ENCODE measurements at regions not wholly inside any gene's neighbourhood (a gene's known extent, or its start where the extent isn't known, plus 50 kb on each side); places are given as distances from the start of the nearest gene placed in this dataset.
"Not testable (repeated sequence)": the region's sequence is repeated elsewhere in the genome, so short reads cannot be mapped to it uniquely, and the experiment has no call there.

- Histone ChIP-seq H3K27ac (ENCODE audit: low read depth in 1 of 2, low read length in 2 of 2) (no peak overlapping the region), H4K20me1 (ENCODE audit: insufficient read depth, low read length) (no peaks in the 10 kb centered on the region), H3K36me3 (replicated peaks in 1 of 2; ENCODE audit: control insufficient read depth in 1 of 2, insufficient read depth in 2 of 2, low read length in 2 of 2) (no peaks in the 10 kb centered on the region), H3K9ac (ENCODE audit: insufficient read depth, low read length, poor library complexity, severe bottlenecking) (no peak overlapping the region), H3K4me3 (replicated peaks in 1 of 3; ENCODE audit: low read depth in 2 of 3, low read length in 3 of 3) (no peak overlapping the region), H3K4me1 (ENCODE audit: control insufficient read depth in 1 of 2, insufficient read depth in 2 of 2, low read length in 2 of 2) (no peaks in the 10 kb centered on the region), H3K9me3 (replicated peaks in 1 of 2; ENCODE audit: control insufficient read depth in 1 of 2, insufficient read depth in 1 of 2, low read length in 2 of 2) (no peaks in the 10 kb centered on the region), H3K79me2 (ENCODE audit: insufficient read depth, low read length) (no peaks in the 10 kb centered on the region), H3K27me3 (ENCODE audit: control insufficient read depth in 2 of 2, insufficient read depth in 2 of 2, low read length in 2 of 2) (no peaks in the 10 kb centered on the region), H3K4me2 (replicated peaks; ENCODE audit: extremely low read depth, low read length, poor library complexity, severe bottlenecking) (no peak overlapping the region), H2AFZ (ENCODE audit: insufficient read depth, low read depth, low read length, poor library complexity, severe bottlenecking) (no peak overlapping the region)
- H3K27ac Mint-ChIP-seq = no peak overlapping the region
- WGBS (ENCODE audit: insufficient coverage) = 100% methylated on average over 2 of the region's 3 CpGs
- TF ChIP-seq CTCF (IDR thresholded peaks at IDR 0.05) = no peak
- intact Hi-C loops (cut with micrococcal nuclease) = no loop called here
- H3K4me3 Mint-ChIP-seq = no peak overlapping the region
- no peak for DNase-seq
- no peaks in the 10 kb centered on the region for H3K36me3 Mint-ChIP-seq
- H3K27me3 Mint-ChIP-seq (ENCODE audit: low read depth in 3 of 3) = no peaks in the 10 kb centered on the region
- peaks cover 0 to 6% (median 2%) of the 10 kb centered on the region in 7 donors for H3K9me3 Mint-ChIP-seq
- H3K4me1 Mint-ChIP-seq = no peaks in the 10 kb centered on the region
Observed at GRCh38 chr6:84304881-84305280, 77.4 kb upstream of the CEP162 start.

DNA sequence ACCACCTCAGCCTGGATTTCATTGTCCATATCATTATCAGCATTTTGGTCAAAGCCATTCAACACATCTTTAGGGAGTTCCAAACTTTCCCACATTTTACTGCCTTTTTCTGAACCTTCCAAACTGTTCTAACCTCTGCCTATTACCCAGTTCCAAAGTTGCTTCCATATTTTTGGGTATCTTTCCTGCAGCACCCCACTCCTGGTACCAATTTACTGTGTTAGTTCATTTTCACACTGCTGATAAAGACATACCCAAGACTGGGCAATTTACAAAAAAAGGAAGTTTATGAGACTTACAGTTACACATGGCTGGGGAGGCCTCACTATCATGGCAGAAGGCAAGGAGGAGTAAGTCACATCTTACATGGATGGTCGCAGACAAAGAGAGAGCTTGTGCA, 63.6 kb upstream of the CEP162 start:
- H4K20me1 ChIP-seq (ENCODE audit: insufficient read depth, low read length); H3K4me3 ChIP-seq (replicated peaks in 1 of 3; ENCODE audit: low read depth in 2 of 3, low read length in 3 of 3); H3K79me2 ChIP-seq (ENCODE audit: insufficient read depth, low read length); H3K4me1 ChIP-seq (ENCODE audit: control insufficient read depth in 1 of 2, insufficient read depth in 2 of 2, low read length in 2 of 2); H3K27me3 ChIP-seq (ENCODE audit: control insufficient read depth in 2 of 2, insufficient read depth in 2 of 2, low read length in 2 of 2); H3K4me2 ChIP-seq (replicated peaks; ENCODE audit: extremely low read depth, low read length, poor library complexity, severe bottlenecking); H3K36me3 Mint-ChIP-seq; H3K4me3 Mint-ChIP-seq; H3K36me3 ChIP-seq (replicated peaks in 1 of 2; ENCODE audit: control insufficient read depth in 1 of 2, insufficient read depth in 2 of 2, low read length in 2 of 2); DNase-seq; H3K27ac ChIP-seq (ENCODE audit: low read depth in 1 of 2, low read length in 2 of 2); H3K9ac ChIP-seq (ENCODE audit: insufficient read depth, low read length, poor library complexity, severe bottlenecking); H3K27ac Mint-ChIP-seq; intact Hi-C loops (cut with micrococcal nuclease); H3K4me1 Mint-ChIP-seq; H3K27me3 Mint-ChIP-seq (ENCODE audit: low read depth in 3 of 3); H2AFZ ChIP-seq (ENCODE audit: insufficient read depth, low read depth, low read length, poor library complexity, severe bottlenecking): not testable (repeated sequence)
- H3K9me3 Mint-ChIP-seq = peaks cover 9 to 30% (median 17%) of the 10 kb centered on the region in 7 donors
- peaks cover 14 to 22% of the 10 kb centered on the region in 2 donors for H3K9me3 ChIP-seq (replicated peaks in 1 of 2; ENCODE audit: control insufficient read depth in 1 of 2, insufficient read depth in 1 of 2, low read length in 2 of 2)
- no CpG with 5 or more reads among the region's 1 CpG for WGBS (ENCODE audit: insufficient coverage)
